ENCODE measurements at regions not wholly inside any gene's neighbourhood (a gene's known extent, or its start where the extent isn't known, plus 50 kb on each side); places are given as distances from the start of the nearest gene placed in this dataset.

GRCh38 chr14:55739967-55740648 lies 160.1 kb downstream of the KTN1 start:
- TF ChIP-seq CTCF (IDR thresholded peaks at IDR 0.05; ENCODE audit: insufficient read depth, low read depth, low read length) (no peak), EZH2 (IDR thresholded peaks at IDR 0.05; ENCODE audit: insufficient read depth, low read length) (no peak)
